Stimulated activated CD8-positive, alpha-beta memory T cell treated with anti-CD3 and anti-CD28 coated beads, Interleukin-15, amount 100 ng/mL, for 1 hour (primary cell): ENCODE measurements at regions not wholly inside any gene's neighbourhood (a gene's known extent, or its start where the extent isn't known, plus 50 kb on each side); places are given as distances from the start of the nearest gene placed in this dataset.

Experiments
- DNase-seq: peaks from one replicate; pipeline ENCODE4 v3.0.0-alpha.2; 2020; ENCODE audit warnings: low read depth

GRCh38 chr17:77771587-77771986, 186.9 kb upstream of the TNRC6C start:
- no peak for DNase-seq

GRCh38 chr17:77771998-77772397, 186.5 kb upstream of the TNRC6C start:
- DNase-seq: no peak

GRCh38 chr17:77772461-77772897, 186.0 kb upstream of the TNRC6C start:
- peak; percentile 28 for DNase-seq

- no peak for DNase-seq
These were observed 185.6 kb upstream of the TNRC6C start for GRCh38 chr17:77772899-77773358.

- no peak for DNase-seq
These were observed 184.3 kb upstream of the TNRC6C start for GRCh38 chr17:77774182-77774581.

GRCh38 chr17:77778636-77779489, 179.6 kb upstream of the TNRC6C start:
- no peak for DNase-seq

- no peak for DNase-seq
These were observed 178.6 kb upstream of the TNRC6C start for GRCh38 chr17:77779711-77780539.

- no peak for DNase-seq
These were observed 177.0 kb upstream of the TNRC6C start for GRCh38 chr17:77781536-77781935.

GRCh38 chr17:77782201-77782600, 176.3 kb upstream of the TNRC6C start:
- no peak for DNase-seq

- no peak for DNase-seq
These were observed 175.9 kb upstream of the TNRC6C start for GRCh38 chr17:77782611-77783010.

- peak; percentile 32 for DNase-seq
These were observed 174.3 kb upstream of the TNRC6C start for GRCh38 chr17:77783991-77784820.

GRCh38 chr17:77785312-77785905, 173.1 kb upstream of the TNRC6C start:
- no peak for DNase-seq

GRCh38 chr17:77786090-77786489, 172.4 kb upstream of the TNRC6C start:
- DNase-seq: no peak

- no peak for DNase-seq
These were observed 171.6 kb upstream of the TNRC6C start for GRCh38 chr17:77786740-77787505.

- DNase-seq: no peak
These were observed 168.2 kb upstream of the TNRC6C start for GRCh38 chr17:77790143-77790829.

GRCh38 chr17:77792626-77793025, 165.9 kb upstream of the TNRC6C start:
- no peak for DNase-seq

- no peak for DNase-seq
These were observed 165.1 kb upstream of the TNRC6C start for GRCh38 chr17:77793146-77793970.

- no peak for DNase-seq
These were observed 164.6 kb upstream of the TNRC6C start for GRCh38 chr17:77793971-77794235.

- no peak for DNase-seq
These were observed 163.7 kb upstream of the TNRC6C start for GRCh38 chr17:77794846-77795245.

GRCh38 chr17:77795685-77796084, 162.8 kb upstream of the TNRC6C start:
- DNase-seq: no peak
